Upper lobe of left lung (tissue), 6 donors: ENCODE measurements at regions not wholly inside any gene's neighbourhood (a gene's known extent, or its start where the extent isn't known, plus 50 kb on each side); places are given as distances from the start of the nearest gene placed in this dataset.
A peak's percentile ranks its signal among the peaks of the same experiment; 100 is the strongest.

Experiments used
- ATAC-seq, 2 donors: fragments of 200-7000 bp; cut with Tn5 transposase; one replicate each; pipeline ENCODE4 v1.9.1; 2022; ENCODE audit warnings: mild to moderate bottlenecking in 2 of 2, moderate library complexity in 2 of 2; ENCODE audit not compliant: low FRiP score in 2 of 2
- DNase-seq, 2 donors: peaks; one replicate each; pipeline ENCODE4 v3.0.0-alpha.2; 2019 to 2020
- H3K27ac ChIP-seq, 4 donors: fragments of 200-600 bp; sonication (generic); one replicate each; pipeline ENCODE4 v1.5.1; 2016 to 2019
- H3K27me3 ChIP-seq, 4 donors: fragments of 200-600 bp; sonication (generic); one replicate each; pipeline ENCODE4 v1.5.1; 2017 to 2019
- H3K36me3 ChIP-seq, 4 donors: fragments of 200-600 bp; sonication (generic); one replicate each; pipeline ENCODE4 v1.5.1; 2016 to 2019
- H3K4me1 ChIP-seq, 4 donors: fragments of 200-600 bp; sonication (generic); one replicate each; pipeline ENCODE4 v1.5.1; 2018 to 2019
- H3K4me3 ChIP-seq, 4 donors: fragments of 200-600 bp; sonication (generic); one replicate each; pipeline ENCODE4 v1.5.1; 2017 to 2019; ENCODE audit warnings: mild to moderate bottlenecking in 2 of 4, moderate library complexity in 1 of 4
- H3K9me3 ChIP-seq, 4 donors: fragments of 200-600 bp; sonication (generic); one replicate each; pipeline ENCODE4 v1.5.1; 2018 to 2019
- CTCF ChIP-seq, 6 experiments: fragments of 450-650 bp in 4 of 6; fragments of 200-600 bp in 2 of 6; sonication (generic) in 2 of 6; IDR thresholded peaks; one replicate each; pipeline ENCODE4 v1.5.1; 2016 to 2019; ENCODE audit warnings: antibody characterized with exemption in 6 of 6
- EP300 ChIP-seq, 4 donors: sonication (generic); formaldehyde crosslinking; IDR thresholded peaks; one replicate each; pipeline ENCODE4 v1.5.1; 2017; ENCODE audit warnings: antibody characterized with exemption in 4 of 4, control low read depth in 2 of 4
- POLR2A ChIP-seq, 4 donors: fragments of 450-650 bp; IDR thresholded peaks; one replicate each; pipeline ENCODE4 v1.5.1; 2016 to 2017; ENCODE audit warnings: antibody characterized with exemption in 4 of 4, mild to moderate bottlenecking in 2 of 4
- POLR2AphosphoS5 ChIP-seq, 2 donors: sonication (generic); formaldehyde crosslinking; IDR thresholded peaks; one replicate each; pipeline ENCODE4 v1.5.1; 2017; ENCODE audit warnings: antibody characterized with exemption in 2 of 2
- WGBS, 2 donors: methylation state at CpG; one replicate each; pipeline ENCODE4 v1.1.5; 2017 to 2018; 5-methylcytosine and 5-hydroxymethylcytosine counted together
- donor health status: DM: no; HTN: no; CAD: no; lungs with moderate emphysema.
- donor health status: DM: no; HTN: yes; CAD: no; lungs with severe emphysema.

GRCh38 chr6:98650941-98651340 lies 183.4 kb upstream of the POU3F2 start:
- no peak for DNase-seq
- no peak for TF ChIP-seq POLR2AphosphoS5 (IDR thresholded peaks at IDR 0.05)
- no peak for TF ChIP-seq EP300 (IDR thresholded peaks at IDR 0.05)
- TF ChIP-seq POLR2A (IDR thresholded peaks at IDR 0.05): no peak
- TF ChIP-seq CTCF (IDR thresholded peaks at IDR 0.05): no peak
- H3K4me1 ChIP-seq: no peaks in the 10 kb centered on the region
- no peaks in the 10 kb centered on the region for H3K9me3 ChIP-seq
- H3K27ac ChIP-seq: no peak overlapping the region
- H3K36me3 ChIP-seq: no peaks in the 10 kb centered on the region
- no peak overlapping the region for H3K4me3 ChIP-seq
- no peaks in the 10 kb centered on the region for H3K27me3 ChIP-seq
- 0 to 36% methylated on average over 3 of the region's 3 CpGs for WGBS, 2 donors
- no peak for ATAC-seq

GRCh38 chr6:98653179-98653578 lies 181.2 kb upstream of the POU3F2 start:
- TF ChIP-seq POLR2A (IDR thresholded peaks at IDR 0.05) (no peak), POLR2AphosphoS5 (IDR thresholded peaks at IDR 0.05) (no peak), EP300 (IDR thresholded peaks at IDR 0.05) (no peak), CTCF (IDR thresholded peaks at IDR 0.05) (no peak)
- Histone ChIP-seq H3K4me1 (no peaks in the 10 kb centered on the region), H3K36me3 (no peaks in the 10 kb centered on the region), H3K27me3 (no peaks in the 10 kb centered on the region), H3K9me3 (no peaks in the 10 kb centered on the region), H3K4me3 (no peak overlapping the region), H3K27ac (no peak overlapping the region)
- DNase-seq (no peak), ATAC-seq (no peak)
- 52 to 75% methylated on average over 2 of the region's 2 CpGs for WGBS, 2 donors

GRCh38 chr6:98657764-98658163 lies 176.6 kb upstream of the POU3F2 start:
- Histone ChIP-seq H3K27me3 (no peaks in the 10 kb centered on the region), H3K27ac (no peak overlapping the region), H3K36me3 (no peaks in the 10 kb centered on the region), H3K9me3 (no peaks in the 10 kb centered on the region), H3K4me1 (no peaks in the 10 kb centered on the region), H3K4me3 (no peak overlapping the region)
- 42 to 57% methylated on average over 5 of the region's 5 CpGs for WGBS, 2 donors
- DNase-seq (peak in 1 of 2 donors; percentile 30), ATAC-seq (no peak)
- no peak for TF ChIP-seq POLR2AphosphoS5 (IDR thresholded peaks at IDR 0.05)
- TF ChIP-seq EP300 (IDR thresholded peaks at IDR 0.05): no peak
- TF ChIP-seq POLR2A (IDR thresholded peaks at IDR 0.05): no peak
- no peak for TF ChIP-seq CTCF (IDR thresholded peaks at IDR 0.05)

DNA sequence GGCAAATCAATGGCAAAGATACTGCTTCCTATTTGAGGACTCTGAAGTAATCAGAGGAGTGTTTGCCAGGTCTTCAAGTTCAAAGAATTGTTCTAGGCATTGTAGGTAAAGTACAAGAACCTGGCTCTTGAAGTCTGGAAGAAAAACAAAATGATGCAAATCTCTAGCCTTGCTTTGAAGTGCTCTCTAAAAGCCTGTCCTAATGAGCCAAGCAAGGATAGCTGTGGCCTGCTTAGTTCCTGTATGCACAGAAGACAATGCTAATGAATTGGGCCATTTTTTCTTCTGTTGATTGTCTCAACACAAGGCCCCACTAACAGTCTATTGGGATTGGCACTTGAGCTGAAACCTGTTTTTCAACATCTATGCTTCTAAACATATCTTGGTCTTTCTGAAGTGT lies 165.0 kb upstream of the POU3F2 start:
- Histone ChIP-seq H3K9me3 (no peaks in the 10 kb centered on the region), H3K4me1 (peaks cover 0 to 4% (median 0%) of the 10 kb centered on the region in 4 donors), H3K27me3 (no peaks in the 10 kb centered on the region), H3K27ac (no peak overlapping the region), H3K36me3 (no peaks in the 10 kb centered on the region), H3K4me3 (no peak overlapping the region)
- TF ChIP-seq POLR2AphosphoS5 (IDR thresholded peaks at IDR 0.05) (no peak), POLR2A (IDR thresholded peaks at IDR 0.05) (no peak), EP300 (IDR thresholded peaks at IDR 0.05) (no peak), CTCF (IDR thresholded peaks at IDR 0.05) (no peak)
- DNase-seq: no peak
- no peak for ATAC-seq

DNA sequence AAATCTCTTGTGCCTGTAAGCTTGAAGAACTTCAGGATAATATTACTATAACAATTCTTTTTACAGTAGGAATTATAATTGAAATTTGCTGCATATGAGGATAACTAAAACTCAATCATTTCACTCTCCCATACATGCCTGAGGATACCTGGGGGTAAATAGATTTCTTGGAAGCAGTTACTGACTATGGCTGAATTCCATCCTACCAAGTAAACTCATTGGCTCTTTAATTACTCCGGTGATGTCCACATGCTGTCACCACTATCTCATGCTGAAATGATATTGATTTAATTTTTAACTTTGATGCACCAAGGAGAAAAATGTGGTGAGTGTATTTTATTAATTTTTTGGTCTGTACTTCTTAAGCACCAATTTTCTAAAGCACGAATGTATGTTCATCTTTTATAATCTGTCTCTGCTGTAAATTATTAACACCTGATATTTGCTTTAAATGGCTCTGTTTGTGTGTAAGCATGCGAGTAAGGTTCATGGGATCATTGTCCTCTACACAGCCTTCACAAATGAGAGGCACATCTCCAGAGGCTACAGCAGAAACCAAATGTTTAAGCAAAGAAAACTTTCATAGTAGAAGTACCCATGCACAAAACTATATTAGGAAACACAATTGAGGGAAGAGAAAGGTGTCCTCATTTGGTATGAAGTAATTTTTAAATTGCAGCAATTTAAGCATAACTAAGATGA lies 164.2 kb upstream of the POU3F2 start:
- no peaks in the 10 kb centered on the region for H3K36me3 ChIP-seq
- 81 to 88% methylated on average over 3 of the region's 3 CpGs for WGBS, 2 donors
- H3K27me3 ChIP-seq: no peaks in the 10 kb centered on the region
- ATAC-seq (no peak), DNase-seq (no peak)
- H3K4me1 ChIP-seq: peaks cover 0 to 4% (median 0%) of the 10 kb centered on the region in 4 donors
- no peak for TF ChIP-seq POLR2AphosphoS5 (IDR thresholded peaks at IDR 0.05)
- TF ChIP-seq EP300 (IDR thresholded peaks at IDR 0.05): no peak
- no peak for TF ChIP-seq CTCF (IDR thresholded peaks at IDR 0.05)
- TF ChIP-seq POLR2A (IDR thresholded peaks at IDR 0.05): no peak
- no peak overlapping the region for H3K27ac ChIP-seq
- no peak overlapping the region for H3K4me3 ChIP-seq
- no peaks in the 10 kb centered on the region for H3K9me3 ChIP-seq
